ENCODE measurements at regions not wholly inside any gene's neighbourhood (a gene's known extent, or its start where the extent isn't known, plus 50 kb on each side); places are given as distances from the start of the nearest gene placed in this dataset.
A peak's percentile ranks its signal among the peaks of the same experiment; 100 is the strongest.

DNA sequence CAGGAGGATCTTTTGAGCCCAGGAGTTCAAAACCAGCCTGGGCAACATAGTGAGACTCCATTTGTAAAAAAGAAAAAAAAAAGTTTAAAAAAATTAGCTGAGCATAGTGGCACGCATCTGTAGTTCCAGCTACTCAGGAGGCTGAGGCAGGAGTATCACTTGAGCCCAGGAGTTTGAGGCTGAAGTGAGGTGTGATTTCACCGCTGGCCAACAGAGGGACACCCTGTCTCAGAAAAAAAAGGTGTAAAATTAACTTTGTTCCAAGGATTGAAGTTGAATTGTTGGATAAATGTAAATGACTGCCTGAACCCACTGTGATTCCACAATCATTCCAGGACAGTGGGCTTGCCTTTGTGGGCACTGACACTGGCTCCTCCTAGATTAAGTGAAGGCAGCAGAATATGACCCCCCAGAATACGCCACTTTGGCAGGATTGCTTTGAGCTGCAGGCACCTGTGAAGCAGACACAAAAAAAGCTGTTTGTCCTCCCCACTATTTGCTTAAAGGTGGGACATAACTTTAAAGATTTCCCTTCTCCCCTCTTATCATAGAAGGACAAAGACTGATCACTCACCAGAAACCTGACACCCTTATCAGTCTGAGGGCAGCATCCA is 57.2 kb upstream of the FOXI2 start:
- no peak for ATAC-seq
- no TSS peak for BruUV-seq (replicated peaks)
- intact Hi-C loops (cut with micrococcal nuclease; ENCODE audit: unreplicated experiment) = no loop called here
- no peak for DNase-seq (ENCODE audit: low read depth, low spot score)
- in situ Hi-C loops (cut with HindIII; ENCODE audit: low pct_unique_long_range_greater_than_20kb, low sequenced_read_pairs) = no loop called here
- Histone ChIP-seq H3K36me3 (ENCODE audit: control insufficient read depth, insufficient read depth, low read length) (no peaks in the 10 kb centered on the region), H3K4me1 (ENCODE audit: control insufficient read depth, insufficient read depth, low read length) (no peaks in the 10 kb centered on the region), H3K27ac (ENCODE audit: low read length) (no peak overlapping the region), H3K9me3 (ENCODE audit: control insufficient read depth, insufficient read depth, low read depth, low read length) (no peaks in the 10 kb centered on the region), H3K27me3 (ENCODE audit: control insufficient read depth, insufficient read depth, low read length) (no peaks in the 10 kb centered on the region; the same call in 1 of the 2 replicates), H3K4me3 (ENCODE audit: low read depth in 2 of 2, low read length in 2 of 2) (no peak overlapping the region)
- TF ChIP-seq, protein P1, sequence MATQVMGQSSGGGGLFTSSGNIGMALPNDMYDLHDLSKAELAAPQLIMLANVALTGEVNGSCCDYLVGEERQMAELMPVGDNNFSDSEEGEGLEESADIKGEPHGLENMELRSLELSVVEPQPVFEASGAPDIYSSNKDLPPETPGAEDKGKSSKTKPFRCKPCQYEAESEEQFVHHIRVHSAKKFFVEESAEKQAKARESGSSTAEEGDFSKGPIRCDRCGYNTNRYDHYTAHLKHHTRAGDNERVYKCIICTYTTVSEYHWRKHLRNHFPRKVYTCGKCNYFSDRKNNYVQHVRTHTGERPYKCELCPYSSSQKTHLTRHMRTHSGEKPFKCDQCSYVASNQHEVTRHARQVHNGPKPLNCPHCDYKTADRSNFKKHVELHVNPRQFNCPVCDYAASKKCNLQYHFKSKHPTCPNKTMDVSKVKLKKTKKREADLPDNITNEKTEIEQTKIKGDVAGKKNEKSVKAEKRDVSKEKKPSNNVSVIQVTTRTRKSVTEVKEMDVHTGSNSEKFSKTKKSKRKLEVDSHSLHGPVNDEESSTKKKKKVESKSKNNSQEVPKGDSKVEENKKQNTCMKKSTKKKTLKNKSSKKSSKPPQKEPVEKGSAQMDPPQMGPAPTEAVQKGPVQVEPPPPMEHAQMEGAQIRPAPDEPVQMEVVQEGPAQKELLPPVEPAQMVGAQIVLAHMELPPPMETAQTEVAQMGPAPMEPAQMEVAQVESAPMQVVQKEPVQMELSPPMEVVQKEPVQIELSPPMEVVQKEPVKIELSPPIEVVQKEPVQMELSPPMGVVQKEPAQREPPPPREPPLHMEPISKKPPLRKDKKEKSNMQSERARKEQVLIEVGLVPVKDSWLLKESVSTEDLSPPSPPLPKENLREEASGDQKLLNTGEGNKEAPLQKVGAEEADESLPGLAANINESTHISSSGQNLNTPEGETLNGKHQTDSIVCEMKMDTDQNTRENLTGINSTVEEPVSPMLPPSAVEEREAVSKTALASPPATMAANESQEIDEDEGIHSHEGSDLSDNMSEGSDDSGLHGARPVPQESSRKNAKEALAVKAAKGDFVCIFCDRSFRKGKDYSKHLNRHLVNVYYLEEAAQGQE (IDR thresholded peaks at IDR 0.05; ENCODE audit: insufficient read depth in 1 of 2, low read depth in 2 of 2, low read length in 1 of 2) = no peak
- peak; percentile 78 for TF ChIP-seq CTCF (IDR thresholded peaks at IDR 0.05)
- CTCF ChIA-PET = interaction anchor here (0.7 kb wide), 1 partner anchor 1438 kb away, joined by 3 read pairs; no protein-coding TSS in a partner anchor
- POLR2A ChIA-PET = no interaction called here
